ENCODE measurements at regions not wholly inside any gene's neighbourhood (a gene's known extent, or its start where the extent isn't known, plus 50 kb on each side); places are given as distances from the start of the nearest gene placed in this dataset.
"Not testable (repeated sequence)": the region's sequence is repeated elsewhere in the genome, so short reads cannot be mapped to it uniquely, and the experiment has no call there.

GRCh38 chr2:54038835-54039234 lies 68.0 kb upstream of the PSME4 start:
- Mint-ChIP-seq H3K4me3 (no peak overlapping the region), H3K27ac (no peak overlapping the region; the same call in 1 of the 2 replicates), H3K36me3 (no peaks in the 10 kb centered on the region), H3K9me3 (no peaks in the 10 kb centered on the region), H3K4me1 (no peaks in the 10 kb centered on the region), H3K27me3 (ENCODE audit: low read depth) (no peaks in the 10 kb centered on the region)
- no peak for ATAC-seq
- DNase-seq (ENCODE audit: low spot score) = no peak
- ChIA-PET CTCF (no interaction called here), POLR2A (no interaction called here)
- TF ChIP-seq SMAD3 (CRISPR knock-in tag; IDR thresholded peaks at IDR 0.05; ENCODE audit: borderline replicate concordance) (no peak), PREB (CRISPR knock-in tag; IDR thresholded peaks at IDR 0.05; ENCODE audit: borderline replicate concordance) (no peak), TEAD4 (CRISPR knock-in tag; IDR thresholded peaks at IDR 0.05) (no peak), ZNF121 (CRISPR knock-in tag; IDR thresholded peaks at IDR 0.05) (no peak), USF2 (CRISPR knock-in tag; IDR thresholded peaks at IDR 0.05) (no peak), ZNF396 (CRISPR knock-in tag; IDR thresholded peaks at IDR 0.05; ENCODE audit: borderline replicate concordance) (no peak), NFATC4 (CRISPR knock-in tag; IDR thresholded peaks at IDR 0.05) (no peak), ATF3 (CRISPR knock-in tag; conservative IDR thresholded peaks at IDR 0.05) (no peak), E2F4 (CRISPR knock-in tag; IDR thresholded peaks at IDR 0.05; ENCODE audit: borderline replicate concordance, low read depth) (no peak)

GRCh38 chr2:54031288-54031687 lies 60.5 kb upstream of the PSME4 start:
- H3K27me3 Mint-ChIP-seq (ENCODE audit: low read depth); POLR2A ChIA-PET; H3K4me3 Mint-ChIP-seq; H3K27ac Mint-ChIP-seq; DNase-seq (ENCODE audit: low spot score); H3K4me1 Mint-ChIP-seq; ATAC-seq; CTCF ChIA-PET; H3K9me3 Mint-ChIP-seq; H3K36me3 Mint-ChIP-seq: not testable (repeated sequence)

GRCh38 chr2:54030806-54031205 lies 60.0 kb upstream of the PSME4 start:
- Mint-ChIP-seq H3K36me3 (0 out of 2 replicates have a peak, but pooled peaks cover 5% of the 10 kb centered on the region), H3K9me3 (peaks cover 6% of the 10 kb centered on the region; the same call in 1 of the 2 replicates), H3K27me3 (ENCODE audit: low read depth) (no peaks in the 10 kb centered on the region), H3K27ac (no peak overlapping the region), H3K4me3 (no peak overlapping the region), H3K4me1 (peaks cover 9% of the 10 kb centered on the region)
- DNase-seq (ENCODE audit: low spot score) (no peak), ATAC-seq (no peak)
- POLR2A ChIA-PET = no interaction called here
- TF ChIP-seq HMGXB4 (CRISPR knock-in tag; IDR thresholded peaks at IDR 0.05) (no peak), E2F5 (CRISPR knock-in tag; IDR thresholded peaks at IDR 0.05) (no peak), IRF1 (CRISPR knock-in tag; IDR thresholded peaks at IDR 0.05) (no peak), E2F4 (CRISPR knock-in tag; IDR thresholded peaks at IDR 0.05; ENCODE audit: borderline replicate concordance, low read depth) (no peak), HMGA2 (CRISPR knock-in tag; IDR thresholded peaks at IDR 0.05) (no peak), SP1 (CRISPR knock-in tag; conservative IDR thresholded peaks at IDR 0.05) (no peak)
- CTCF ChIA-PET = no interaction called here
